ENCODE measurements at regions not wholly inside any gene's neighbourhood (a gene's known extent, or its start where the extent isn't known, plus 50 kb on each side); places are given as distances from the start of the nearest gene placed in this dataset.

DNA sequence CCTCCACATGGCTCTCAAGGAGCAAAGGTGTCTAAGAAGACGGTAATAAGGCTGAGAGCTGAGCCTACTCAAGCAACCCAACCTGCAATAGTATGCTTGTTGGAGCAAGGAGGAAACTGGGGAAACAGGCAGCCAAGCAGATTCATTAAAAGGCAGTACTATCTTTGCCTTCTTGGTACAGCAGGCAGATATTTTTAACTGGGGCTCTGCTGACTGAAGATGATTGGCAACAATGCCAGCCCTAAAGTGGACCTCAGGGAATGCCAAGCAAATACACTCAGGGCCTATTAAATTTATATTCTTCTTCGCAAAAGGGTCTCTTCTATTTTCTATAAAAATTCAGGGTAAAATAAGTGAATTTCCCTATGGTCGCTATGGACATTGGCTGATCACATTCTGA, 109.4 kb upstream of the PCGF5 start:
- TF ChIP-seq SPI1 (IDR thresholded peaks at IDR 0.05; ENCODE audit: borderline replicate concordance, low read depth) (no peak), POLR2AphosphoS5 (IDR thresholded peaks at IDR 0.05; ENCODE audit: low read depth) (no peak)
- TF ChIP-seq, protein P1, sequence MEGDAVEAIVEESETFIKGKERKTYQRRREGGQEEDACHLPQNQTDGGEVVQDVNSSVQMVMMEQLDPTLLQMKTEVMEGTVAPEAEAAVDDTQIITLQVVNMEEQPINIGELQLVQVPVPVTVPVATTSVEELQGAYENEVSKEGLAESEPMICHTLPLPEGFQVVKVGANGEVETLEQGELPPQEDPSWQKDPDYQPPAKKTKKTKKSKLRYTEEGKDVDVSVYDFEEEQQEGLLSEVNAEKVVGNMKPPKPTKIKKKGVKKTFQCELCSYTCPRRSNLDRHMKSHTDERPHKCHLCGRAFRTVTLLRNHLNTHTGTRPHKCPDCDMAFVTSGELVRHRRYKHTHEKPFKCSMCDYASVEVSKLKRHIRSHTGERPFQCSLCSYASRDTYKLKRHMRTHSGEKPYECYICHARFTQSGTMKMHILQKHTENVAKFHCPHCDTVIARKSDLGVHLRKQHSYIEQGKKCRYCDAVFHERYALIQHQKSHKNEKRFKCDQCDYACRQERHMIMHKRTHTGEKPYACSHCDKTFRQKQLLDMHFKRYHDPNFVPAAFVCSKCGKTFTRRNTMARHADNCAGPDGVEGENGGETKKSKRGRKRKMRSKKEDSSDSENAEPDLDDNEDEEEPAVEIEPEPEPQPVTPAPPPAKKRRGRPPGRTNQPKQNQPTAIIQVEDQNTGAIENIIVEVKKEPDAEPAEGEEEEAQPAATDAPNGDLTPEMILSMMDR (IDR thresholded peaks at IDR 0.05; ENCODE audit: insufficient read depth, low read length), result no peak
- TF ChIP-seq, protein P2, sequence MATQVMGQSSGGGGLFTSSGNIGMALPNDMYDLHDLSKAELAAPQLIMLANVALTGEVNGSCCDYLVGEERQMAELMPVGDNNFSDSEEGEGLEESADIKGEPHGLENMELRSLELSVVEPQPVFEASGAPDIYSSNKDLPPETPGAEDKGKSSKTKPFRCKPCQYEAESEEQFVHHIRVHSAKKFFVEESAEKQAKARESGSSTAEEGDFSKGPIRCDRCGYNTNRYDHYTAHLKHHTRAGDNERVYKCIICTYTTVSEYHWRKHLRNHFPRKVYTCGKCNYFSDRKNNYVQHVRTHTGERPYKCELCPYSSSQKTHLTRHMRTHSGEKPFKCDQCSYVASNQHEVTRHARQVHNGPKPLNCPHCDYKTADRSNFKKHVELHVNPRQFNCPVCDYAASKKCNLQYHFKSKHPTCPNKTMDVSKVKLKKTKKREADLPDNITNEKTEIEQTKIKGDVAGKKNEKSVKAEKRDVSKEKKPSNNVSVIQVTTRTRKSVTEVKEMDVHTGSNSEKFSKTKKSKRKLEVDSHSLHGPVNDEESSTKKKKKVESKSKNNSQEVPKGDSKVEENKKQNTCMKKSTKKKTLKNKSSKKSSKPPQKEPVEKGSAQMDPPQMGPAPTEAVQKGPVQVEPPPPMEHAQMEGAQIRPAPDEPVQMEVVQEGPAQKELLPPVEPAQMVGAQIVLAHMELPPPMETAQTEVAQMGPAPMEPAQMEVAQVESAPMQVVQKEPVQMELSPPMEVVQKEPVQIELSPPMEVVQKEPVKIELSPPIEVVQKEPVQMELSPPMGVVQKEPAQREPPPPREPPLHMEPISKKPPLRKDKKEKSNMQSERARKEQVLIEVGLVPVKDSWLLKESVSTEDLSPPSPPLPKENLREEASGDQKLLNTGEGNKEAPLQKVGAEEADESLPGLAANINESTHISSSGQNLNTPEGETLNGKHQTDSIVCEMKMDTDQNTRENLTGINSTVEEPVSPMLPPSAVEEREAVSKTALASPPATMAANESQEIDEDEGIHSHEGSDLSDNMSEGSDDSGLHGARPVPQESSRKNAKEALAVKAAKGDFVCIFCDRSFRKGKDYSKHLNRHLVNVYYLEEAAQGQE (IDR thresholded peaks at IDR 0.05; ENCODE audit: insufficient replicate concordance, low read depth), result no peak

Data from HL-60 (cell line).